ENCODE measurements at regions not wholly inside any gene's neighbourhood (a gene's known extent, or its start where the extent isn't known, plus 50 kb on each side); places are given as distances from the start of the nearest gene placed in this dataset.

GRCh38 chr21:24729568-24729967 lies 877.7 kb downstream of the MRPL39 start:
- no peak for DNase-seq (ENCODE audit: low spot score)

DNA sequence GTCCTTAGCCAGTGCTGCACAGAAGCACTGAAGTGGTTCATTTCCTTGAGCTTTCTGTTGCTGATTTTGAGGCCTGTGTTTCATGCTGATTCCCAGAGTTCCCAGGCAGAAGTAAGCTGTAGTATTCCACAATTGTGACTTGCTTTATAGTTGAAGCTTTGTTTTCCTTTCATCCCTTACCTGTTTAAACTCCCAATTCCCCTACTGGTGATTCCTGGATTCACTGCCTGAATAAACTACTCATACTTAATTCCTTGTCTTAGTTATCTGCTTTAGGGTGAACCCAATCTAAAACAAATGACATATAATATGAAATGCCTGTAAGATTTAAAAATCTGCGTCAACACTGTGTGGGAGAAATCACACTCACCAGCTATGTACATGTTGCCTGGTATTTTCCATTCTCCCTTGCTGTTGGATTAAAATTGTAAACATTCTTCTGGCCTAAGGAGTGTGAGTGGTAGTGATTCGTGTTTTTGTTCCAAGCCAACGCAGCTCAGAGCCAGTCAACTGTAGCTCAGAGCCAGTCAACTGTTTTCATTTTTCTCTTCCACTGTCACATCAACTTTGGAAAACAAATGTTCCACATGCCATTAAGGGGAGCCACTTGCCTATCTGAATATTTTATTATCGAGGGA lies 879.4 kb downstream of the MRPL39 start:
- DNase-seq (ENCODE audit: low spot score), result no peak

GRCh38 chr21:24716281-24716918 lies 890.9 kb downstream of the MRPL39 start:
- no peak for DNase-seq (ENCODE audit: low spot score)

GRCh38 chr21:24714646-24715200 lies 892.6 kb downstream of the MRPL39 start:
- DNase-seq (ENCODE audit: low spot score), result no peak

DNA sequence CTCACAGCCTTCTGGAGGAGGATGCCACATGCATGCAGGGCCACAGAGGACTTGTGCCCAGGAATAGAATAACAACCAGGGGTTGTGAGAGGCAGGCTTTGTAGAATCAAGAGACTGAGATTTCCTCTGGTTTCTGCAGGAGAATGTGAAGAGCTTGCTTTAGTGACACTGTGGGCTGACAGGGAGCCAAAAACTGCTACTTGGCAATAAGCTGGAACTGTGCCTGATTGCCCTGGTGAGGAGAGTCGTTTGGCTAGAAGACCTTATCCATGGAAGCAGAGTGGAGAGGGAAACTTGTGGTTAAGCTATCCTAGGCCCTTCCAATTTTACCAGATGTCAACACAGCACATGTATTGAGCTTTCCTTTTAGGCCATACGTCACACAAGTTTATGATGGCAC lies 902.1 kb downstream of the MRPL39 start:
- no peak for DNase-seq (ENCODE audit: low spot score)

GRCh38 chr21:24693779-24694178 lies 913.5 kb downstream of the MRPL39 start:
- no peak for DNase-seq (ENCODE audit: low spot score)

DNA sequence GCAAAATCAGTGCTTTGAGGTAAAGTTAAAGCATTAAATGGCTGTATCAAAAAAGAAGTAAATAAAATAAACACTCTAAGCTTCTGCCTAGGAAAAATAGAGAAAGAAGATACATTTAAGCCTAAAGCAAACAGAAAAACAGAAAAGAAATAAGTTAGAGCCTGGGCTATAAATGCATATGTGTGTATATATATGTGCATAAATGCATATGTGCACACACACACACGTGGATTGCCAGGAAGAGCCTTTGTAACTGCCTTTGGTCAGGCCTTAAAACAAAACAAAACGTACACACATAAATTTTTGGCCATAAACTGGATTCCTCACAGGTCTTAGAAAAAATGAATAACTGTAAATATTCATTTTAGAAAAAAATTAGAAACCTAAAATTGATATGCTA lies 925.8 kb downstream of the MRPL39 start:
- DNase-seq (ENCODE audit: low spot score), result no peak

DNA sequence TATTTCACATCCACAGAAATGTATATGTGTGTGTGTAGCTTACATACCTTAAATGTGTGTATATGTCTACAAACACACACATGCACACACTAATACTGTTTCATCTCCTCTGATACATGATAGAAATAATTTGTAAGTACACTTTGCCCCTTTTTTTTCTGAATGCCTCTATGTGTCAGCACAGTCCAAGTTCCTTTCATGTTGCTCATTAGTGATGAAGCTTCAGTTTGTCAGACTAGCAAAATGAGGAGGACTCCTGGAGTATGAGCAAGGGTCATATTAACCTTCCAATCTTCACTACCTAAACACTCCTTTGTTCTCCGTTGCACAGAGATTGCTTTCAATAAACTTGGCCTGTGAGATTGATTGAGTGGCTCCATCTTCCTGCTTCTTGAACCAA lies 935.4 kb downstream of the MRPL39 start:
- no peak for DNase-seq (ENCODE audit: low spot score)

- DNase-seq (ENCODE audit: low spot score), result no peak
Observed at GRCh38 chr21:24658926-24659325, 948.4 kb downstream of the MRPL39 start.

GRCh38 chr21:24658026-24658425 lies 949.3 kb downstream of the MRPL39 start:
- DNase-seq (ENCODE audit: low spot score), result no peak

- no peak for DNase-seq (ENCODE audit: low spot score)
Observed at GRCh38 chr21:24649691-24650090, 957.6 kb downstream of the MRPL39 start.

GRCh38 chr21:24636696-24637095 lies 970.6 kb downstream of the MRPL39 start:
- no peak for DNase-seq (ENCODE audit: low spot score)

DNA sequence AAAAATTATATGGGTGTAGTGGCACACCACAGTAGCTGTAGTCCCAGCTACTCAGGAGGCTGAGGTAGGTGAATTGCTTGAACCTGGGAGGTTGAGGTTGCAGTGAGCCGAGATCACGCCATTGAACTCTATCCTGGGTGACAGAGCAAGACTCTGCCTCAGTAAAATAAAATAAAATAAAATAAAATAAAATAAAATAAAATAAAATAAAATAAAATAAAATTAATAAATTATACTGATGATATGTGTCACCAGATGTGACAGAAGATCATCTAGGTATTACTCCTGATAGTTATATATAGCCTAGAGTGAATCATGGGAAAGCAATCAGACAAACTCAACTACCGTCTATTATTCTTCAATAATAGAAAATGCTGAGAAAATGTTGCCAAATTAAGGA lies 972.5 kb downstream of the MRPL39 start:
- DNase-seq (ENCODE audit: low spot score), result no peak

DNA sequence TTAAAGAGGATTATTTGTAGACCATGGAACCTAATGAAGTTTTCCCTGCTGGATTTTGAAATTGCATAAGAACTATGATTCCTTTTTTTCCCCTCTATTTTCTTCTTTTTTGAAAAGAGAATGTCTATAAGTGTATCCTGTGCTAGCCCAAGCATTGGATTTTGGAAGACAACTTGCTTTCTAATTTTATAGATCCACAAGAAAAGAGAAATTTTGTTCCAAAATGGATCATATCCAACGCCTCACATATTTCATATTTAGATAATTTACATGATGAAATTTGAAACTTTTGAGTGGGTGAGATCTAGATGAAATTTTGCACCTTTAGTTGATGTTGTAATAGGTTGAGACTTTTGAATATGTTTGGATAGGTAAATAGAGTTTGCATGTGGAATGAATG lies 978.7 kb downstream of the MRPL39 start:
- DNase-seq (ENCODE audit: low spot score), result no peak

- DNase-seq (ENCODE audit: low spot score), result no peak
Observed at GRCh38 chr21:24628046-24628445, 979.2 kb downstream of the MRPL39 start.

DNA sequence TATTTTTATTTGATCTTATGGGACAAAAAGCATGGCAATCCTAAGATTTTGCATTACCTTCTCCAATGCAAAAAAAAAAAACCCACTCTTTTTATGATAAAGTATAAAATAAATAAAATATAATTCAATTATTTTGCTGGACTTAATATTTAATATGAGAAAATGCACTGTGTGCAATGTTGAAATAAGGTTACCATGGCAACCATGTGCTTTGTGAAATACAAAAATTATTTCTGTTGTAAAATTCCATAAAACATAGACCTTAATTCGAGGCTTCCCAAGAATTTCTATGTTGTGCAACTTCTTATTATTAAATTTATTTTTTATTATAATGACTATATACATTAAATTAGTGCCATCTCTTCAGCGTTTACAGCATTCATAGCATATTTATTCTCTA lies 989.5 kb downstream of the MRPL39 start:
- DNase-seq (ENCODE audit: low spot score), result no peak

DNA sequence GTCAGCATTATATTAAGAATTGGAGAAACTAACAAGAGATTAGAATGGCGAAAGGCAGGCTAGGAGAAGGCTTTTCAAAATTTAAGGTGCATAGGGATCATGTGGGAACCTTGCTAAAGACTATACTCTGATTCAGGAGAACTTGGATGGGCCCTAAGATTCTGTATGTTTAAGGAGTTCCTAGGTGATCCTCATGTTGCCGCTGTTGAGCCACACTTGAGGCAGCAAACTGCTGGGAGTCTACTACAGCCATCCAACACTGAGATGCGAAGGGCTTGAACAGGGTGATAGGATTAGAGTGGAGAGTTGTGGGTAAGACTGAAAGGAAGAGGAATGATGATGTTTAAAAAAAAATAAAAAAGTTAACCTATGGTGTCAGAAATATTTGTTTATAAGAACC lies 1013.2 kb downstream of the MRPL39 start:
- DNase-seq (ENCODE audit: low spot score), result no peak

- DNase-seq (ENCODE audit: low spot score), result no peak
Observed at GRCh38 chr21:24590261-24590660, 1017.0 kb downstream of the MRPL39 start.

GRCh38 chr21:24583473-24583872 lies 1023.8 kb downstream of the MRPL39 start:
- no peak for DNase-seq (ENCODE audit: low spot score)

GRCh38 chr21:24577301-24577700 lies 1030.0 kb downstream of the MRPL39 start:
- no peak for DNase-seq (ENCODE audit: low spot score)

DNA sequence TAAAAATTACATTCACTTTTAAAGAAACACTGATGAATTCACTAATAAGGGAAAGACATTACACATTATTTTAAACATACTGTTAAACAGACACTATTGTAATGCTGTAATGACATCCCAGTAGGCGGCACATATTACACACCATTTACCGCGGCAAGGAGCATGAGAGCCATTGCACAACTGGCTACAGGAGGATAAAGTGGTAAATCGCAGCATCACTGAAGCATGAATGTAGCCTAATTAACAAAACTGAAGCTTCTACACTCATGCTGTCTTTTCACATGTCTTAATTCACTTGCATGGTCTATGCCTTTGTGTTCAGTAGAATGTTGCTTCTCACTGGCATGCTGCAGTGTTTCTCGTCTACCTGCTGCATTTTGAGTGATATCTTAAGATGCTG lies 1046.0 kb downstream of the MRPL39 start:
- no peak for DNase-seq (ENCODE audit: low spot score)

DNA sequence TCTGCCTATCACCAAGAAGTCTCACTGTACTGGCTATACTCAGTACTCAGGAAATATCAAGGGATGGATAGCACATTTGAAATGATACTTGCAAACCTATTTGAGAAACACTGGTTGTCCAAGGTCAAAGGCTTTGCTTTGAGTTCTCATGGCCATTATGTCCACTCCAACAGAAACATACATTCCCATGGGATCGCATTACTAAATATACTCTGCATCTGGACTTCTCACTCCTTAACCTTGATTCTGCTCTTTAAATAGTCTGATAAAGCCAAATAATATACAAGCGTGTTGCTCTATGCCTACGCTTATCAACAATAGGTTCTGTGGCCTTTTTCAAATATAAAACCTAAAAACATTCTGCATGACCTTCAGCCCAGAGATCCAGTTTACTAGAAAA lies 1054.8 kb downstream of the MRPL39 start:
- DNase-seq (ENCODE audit: low spot score), result no peak

- DNase-seq (ENCODE audit: low spot score), result no peak
Observed at GRCh38 chr21:24545807-24546361, 1061.4 kb downstream of the MRPL39 start.
